WTC11 (cell line): ENCODE measurements at regions not wholly inside any gene's neighbourhood (a gene's known extent, or its start where the extent isn't known, plus 50 kb on each side); places are given as distances from the start of the nearest gene placed in this dataset.

Experiments used
- ATAC-seq: fragments of 200-7000 bp; cut with Tn5 transposase; 2 replicates; pipeline ENCODE4 v1.10.0; 2021; ENCODE audit warnings: mild to moderate bottlenecking, moderate library complexity
- CTCF ChIA-PET: fragments of 300-600 bp; sonication (Branson Sonifier 250); formaldehyde crosslinking; loops from one replicate; lab custom pipeline; 2021; ENCODE audit warnings: antibody characterized with exemption; lab: Charles Lee
- POLR2A ChIA-PET: fragments of 350-600 bp; sonication (Branson Sonifier 250); formaldehyde crosslinking; loops from one replicate; lab custom pipeline; 2021; ENCODE audit warnings: antibody characterized with exemption; lab: Charles Lee
- DNase-seq: peaks from one replicate; pipeline ENCODE4 v3.0.0; 2021; ENCODE audit warnings: low spot score
- H3K27ac Mint-ChIP-seq: 2 replicates; pipeline ENCODE4 v1.8.0; 2021; ENCODE audit warnings: mixed read lengths
- H3K27me3 Mint-ChIP-seq: 2 replicates; pipeline ENCODE4 v1.8.0; 2021; ENCODE audit warnings: low read depth, mild to moderate bottlenecking, moderate library complexity, mixed read lengths
- H3K36me3 Mint-ChIP-seq: 2 replicates; pipeline ENCODE4 v1.8.0; 2021; ENCODE audit warnings: mixed read lengths
- H3K4me1 Mint-ChIP-seq: 2 replicates; pipeline ENCODE4 v1.8.0; 2022; ENCODE audit warnings: mixed read lengths
- H3K4me3 Mint-ChIP-seq: 2 replicates; pipeline ENCODE4 v1.8.0; 2021; ENCODE audit warnings: mild to moderate bottlenecking, moderate library complexity, mixed read lengths
- H3K9me3 Mint-ChIP-seq: 2 replicates; pipeline ENCODE4 v1.8.0; 2021; ENCODE audit warnings: mixed read lengths
- GTF2I ChIP-seq: fragments of 250-450 bp; sonication (Bioruptor Pico); conservative IDR thresholded peaks from 2 replicates; pipeline ENCODE4 v1.4.0; 2021; ENCODE audit warnings: mild to moderate bottlenecking
- IRF2 ChIP-seq: sonication (generic); formaldehyde crosslinking; IDR thresholded peaks from 2 replicates; pipeline ENCODE4 v1.8.0; 2022; ENCODE audit warnings: low read depth, missing genetic modification reagents, borderline replicate concordance
- JAZF1 ChIP-seq: fragments of 250-450 bp; sonication (Bioruptor Pico); IDR thresholded peaks from 2 replicates; pipeline ENCODE4 v1.9.0; 2021; ENCODE audit warnings: moderate library complexity, mild to moderate bottlenecking, inconsistent platforms
- MYBL2 ChIP-seq: sonication (generic); formaldehyde crosslinking; IDR thresholded peaks from 2 replicates; pipeline ENCODE4 v1.8.1; 2023; ENCODE audit warnings: mild to moderate bottlenecking, moderate library complexity, missing genetic modification reagents
- NFYB ChIP-seq: sonication (generic); formaldehyde crosslinking; conservative IDR thresholded peaks from 2 replicates; pipeline ENCODE4 v1.8.0; 2022; ENCODE audit warnings: low read depth, missing genetic modification reagents
- RELA ChIP-seq: sonication (generic); formaldehyde crosslinking; IDR thresholded peaks from 2 replicates; pipeline ENCODE4 v1.8.1; 2022; ENCODE audit warnings: missing genetic modification reagents, mild to moderate bottlenecking, borderline replicate concordance
- SMAD4 ChIP-seq: sonication (generic); formaldehyde crosslinking; IDR thresholded peaks from 2 replicates; pipeline ENCODE4 v1.8.0; 2022; ENCODE audit warnings: mild to moderate bottlenecking, missing genetic modification reagents
- TCF7 ChIP-seq: sonication (generic); formaldehyde crosslinking; IDR thresholded peaks from 2 replicates; pipeline ENCODE4 v1.8.0; 2022; ENCODE audit warnings: mild to moderate bottlenecking, low read depth, missing genetic modification reagents, moderate library complexity
- ZNF121 ChIP-seq: sonication (generic); formaldehyde crosslinking; IDR thresholded peaks from 2 replicates; pipeline ENCODE4 v1.8.0; 2023; ENCODE audit warnings: missing genetic modification reagents
- ZNF219 ChIP-seq: sonication (generic); formaldehyde crosslinking; IDR thresholded peaks from 2 replicates; pipeline ENCODE4 v1.8.0; 2023; ENCODE audit warnings: missing genetic modification reagents, mild to moderate bottlenecking, borderline replicate concordance
- ZNF671 ChIP-seq: fragments of 250-450 bp; sonication (Bioruptor Pico); IDR thresholded peaks from 2 replicates; pipeline ENCODE4 v1.8.0; 2021; ENCODE audit warnings: mild to moderate bottlenecking
- TF ChIP-seq, protein P1 (sequence below): sonication (generic); formaldehyde crosslinking; IDR thresholded peaks from 2 replicates; pipeline ENCODE4 v1.8.0; 2022; ENCODE audit warnings: mild to moderate bottlenecking, missing genetic modification reagents
- TF ChIP-seq, protein P2 (sequence below): sonication (generic); formaldehyde crosslinking; IDR thresholded peaks from 2 replicates; pipeline ENCODE4 v1.8.1; 2022; ENCODE audit warnings: mild to moderate bottlenecking, moderate library complexity, missing genetic modification reagents
- TF ChIP-seq, protein P3 (sequence below): fragments of 250-450 bp; sonication (Bioruptor Pico); IDR thresholded peaks from 2 replicates; pipeline ENCODE4 v1.8.0; 2021; ENCODE audit warnings: mild to moderate bottlenecking
- TF ChIP-seq, protein P4 (sequence below): sonication (generic); formaldehyde crosslinking; IDR thresholded peaks from 2 replicates; pipeline ENCODE4 v1.8.0; 2022; ENCODE audit warnings: mild to moderate bottlenecking, missing genetic modification reagents
- TF ChIP-seq, protein P5 (sequence below): fragments of 250-450 bp; sonication (Bioruptor Pico); IDR thresholded peaks from 2 replicates; pipeline ENCODE4 v1.9.0; 2021; ENCODE audit warnings: mild to moderate bottlenecking
- TF ChIP-seq, protein P6 (sequence below): sonication (generic); formaldehyde crosslinking; IDR thresholded peaks from 2 replicates; pipeline ENCODE4 v1.8.0; 2023; ENCODE audit warnings: missing genetic modification reagents
- TF ChIP-seq, protein P7 (sequence below): sonication (generic); formaldehyde crosslinking; IDR thresholded peaks from 2 replicates; pipeline ENCODE4 v1.8.1; 2023; ENCODE audit warnings: mild to moderate bottlenecking, missing genetic modification reagents
- TF ChIP-seq, protein P8 (sequence below): fragments of 250-450 bp; sonication (Bioruptor Pico); IDR thresholded peaks from 2 replicates; pipeline ENCODE4 v2.1.2; 2022; ENCODE audit warnings: mild to moderate bottlenecking, moderate library complexity

DNA sequence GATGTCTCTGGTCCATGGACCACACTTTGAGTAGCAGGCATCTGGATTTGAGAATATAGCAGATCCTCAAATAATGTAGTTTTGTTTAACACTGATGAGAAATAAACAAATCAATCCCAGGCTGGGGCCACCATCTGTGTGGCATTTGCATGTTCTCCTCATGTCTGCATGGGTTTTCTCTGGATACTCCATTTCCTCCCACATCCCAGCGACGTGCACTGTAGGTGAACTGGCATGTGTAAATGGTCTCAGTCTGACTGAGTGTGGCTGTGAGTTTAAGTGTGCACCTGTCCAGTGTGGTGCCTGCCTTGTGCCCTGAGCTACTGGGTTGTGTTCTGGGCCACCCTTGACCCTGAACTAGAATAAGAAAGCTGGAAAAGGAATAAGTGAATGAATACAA lies 66.3 kb upstream of the NANOGP8 start:
- H3K4me3 Mint-ChIP-seq = no peak overlapping the region
- H3K27ac Mint-ChIP-seq = peak overlapping the region; percentile 66; the same call in 1 of the 2 replicates
- ATAC-seq = no peak
- H3K36me3 Mint-ChIP-seq = no peaks in the 10 kb centered on the region
- no peaks in the 10 kb centered on the region for H3K27me3 Mint-ChIP-seq
- POLR2A ChIA-PET = no interaction called here
- CTCF ChIA-PET = no interaction called here
- DNase-seq = no peak
- TF ChIP-seq NFYB (CRISPR knock-in tag) (no peak), RELA (CRISPR knock-in tag) (no peak), IRF2 (CRISPR knock-in tag) (no peak)
- TF ChIP-seq, protein P1, sequence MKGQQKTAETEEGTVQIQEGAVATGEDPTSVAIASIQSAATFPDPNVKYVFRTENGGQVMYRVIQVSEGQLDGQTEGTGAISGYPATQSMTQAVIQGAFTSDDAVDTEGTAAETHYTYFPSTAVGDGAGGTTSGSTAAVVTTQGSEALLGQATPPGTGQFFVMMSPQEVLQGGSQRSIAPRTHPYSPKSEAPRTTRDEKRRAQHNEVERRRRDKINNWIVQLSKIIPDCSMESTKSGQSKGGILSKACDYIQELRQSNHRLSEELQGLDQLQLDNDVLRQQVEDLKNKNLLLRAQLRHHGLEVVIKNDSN = no peak
- TF ChIP-seq, protein P2, sequence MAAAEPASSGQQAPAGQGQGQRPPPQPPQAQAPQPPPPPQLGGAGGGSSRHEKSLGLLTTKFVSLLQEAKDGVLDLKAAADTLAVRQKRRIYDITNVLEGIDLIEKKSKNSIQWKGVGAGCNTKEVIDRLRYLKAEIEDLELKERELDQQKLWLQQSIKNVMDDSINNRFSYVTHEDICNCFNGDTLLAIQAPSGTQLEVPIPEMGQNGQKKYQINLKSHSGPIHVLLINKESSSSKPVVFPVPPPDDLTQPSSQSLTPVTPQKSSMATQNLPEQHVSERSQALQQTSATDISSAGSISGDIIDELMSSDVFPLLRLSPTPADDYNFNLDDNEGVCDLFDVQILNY (CRISPR knock-in tag) = no peak
- TF ChIP-seq, protein P3, sequence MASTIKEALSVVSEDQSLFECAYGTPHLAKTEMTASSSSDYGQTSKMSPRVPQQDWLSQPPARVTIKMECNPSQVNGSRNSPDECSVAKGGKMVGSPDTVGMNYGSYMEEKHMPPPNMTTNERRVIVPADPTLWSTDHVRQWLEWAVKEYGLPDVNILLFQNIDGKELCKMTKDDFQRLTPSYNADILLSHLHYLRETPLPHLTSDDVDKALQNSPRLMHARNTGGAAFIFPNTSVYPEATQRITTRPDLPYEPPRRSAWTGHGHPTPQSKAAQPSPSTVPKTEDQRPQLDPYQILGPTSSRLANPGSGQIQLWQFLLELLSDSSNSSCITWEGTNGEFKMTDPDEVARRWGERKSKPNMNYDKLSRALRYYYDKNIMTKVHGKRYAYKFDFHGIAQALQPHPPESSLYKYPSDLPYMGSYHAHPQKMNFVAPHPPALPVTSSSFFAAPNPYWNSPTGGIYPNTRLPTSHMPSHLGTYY (CRISPR knock-in tag) = no peak
- TF ChIP-seq, protein P4, sequence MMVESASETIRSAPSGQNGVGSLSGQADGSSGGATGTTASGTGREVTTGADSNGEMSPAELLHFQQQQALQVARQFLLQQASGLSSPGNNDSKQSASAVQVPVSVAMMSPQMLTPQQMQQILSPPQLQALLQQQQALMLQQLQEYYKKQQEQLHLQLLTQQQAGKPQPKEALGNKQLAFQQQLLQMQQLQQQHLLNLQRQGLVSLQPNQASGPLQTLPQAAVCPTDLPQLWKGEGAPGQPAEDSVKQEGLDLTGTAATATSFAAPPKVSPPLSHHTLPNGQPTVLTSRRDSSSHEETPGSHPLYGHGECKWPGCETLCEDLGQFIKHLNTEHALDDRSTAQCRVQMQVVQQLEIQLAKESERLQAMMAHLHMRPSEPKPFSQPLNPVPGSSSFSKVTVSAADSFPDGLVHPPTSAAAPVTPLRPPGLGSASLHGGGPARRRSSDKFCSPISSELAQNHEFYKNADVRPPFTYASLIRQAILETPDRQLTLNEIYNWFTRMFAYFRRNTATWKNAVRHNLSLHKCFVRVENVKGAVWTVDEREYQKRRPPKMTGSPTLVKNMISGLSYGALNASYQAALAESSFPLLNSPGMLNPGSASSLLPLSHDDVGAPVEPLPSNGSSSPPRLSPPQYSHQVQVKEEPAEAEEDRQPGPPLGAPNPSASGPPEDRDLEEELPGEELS (CRISPR knock-in tag) = no peak
- H3K4me1 Mint-ChIP-seq = peaks cover 7% of the 10 kb centered on the region; the same call in 1 of the 2 replicates
- H3K9me3 Mint-ChIP-seq = no peaks in the 10 kb centered on the region

DNA sequence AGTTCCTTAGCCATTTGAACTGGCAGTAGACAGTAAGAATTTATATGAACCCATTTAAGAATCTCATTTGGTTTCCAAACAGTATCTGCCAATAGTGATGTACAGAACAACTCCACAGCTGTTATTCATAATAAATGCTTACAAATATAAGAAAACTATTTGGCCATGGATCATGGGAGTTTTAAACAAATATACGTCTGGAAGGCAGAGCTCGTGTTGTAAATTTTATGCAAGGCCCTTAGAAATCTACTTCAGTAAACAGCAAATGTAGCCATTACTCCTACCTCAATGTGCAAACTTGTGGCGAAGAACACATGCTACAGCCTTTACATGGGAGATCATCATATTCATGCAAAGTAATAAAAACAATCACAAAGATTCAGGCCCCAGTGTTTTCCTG lies 65.3 kb upstream of the NANOGP8 start:
- ATAC-seq (no peak), DNase-seq (no peak)
- ChIA-PET POLR2A (no interaction called here), CTCF (no interaction called here)
- no peaks in the 10 kb centered on the region for H3K27me3 Mint-ChIP-seq
- H3K9me3 Mint-ChIP-seq = no peaks in the 10 kb centered on the region
- H3K4me3 Mint-ChIP-seq = no peak overlapping the region
- H3K27ac Mint-ChIP-seq = no peak overlapping the region
- no peaks in the 10 kb centered on the region for H3K36me3 Mint-ChIP-seq
- peaks cover 7% of the 10 kb centered on the region; the same call in 1 of the 2 replicates for H3K4me1 Mint-ChIP-seq
- TF ChIP-seq ZNF219 (CRISPR knock-in tag) = no peak
- no peak for TF ChIP-seq TCF7 (CRISPR knock-in tag)
- TF ChIP-seq GTF2I (CRISPR knock-in tag) = no peak
- TF ChIP-seq, protein P3 (CRISPR knock-in tag) = no peak
- no peak for TF ChIP-seq MYBL2
- no peak for TF ChIP-seq ZNF671 (CRISPR knock-in tag)

DNA sequence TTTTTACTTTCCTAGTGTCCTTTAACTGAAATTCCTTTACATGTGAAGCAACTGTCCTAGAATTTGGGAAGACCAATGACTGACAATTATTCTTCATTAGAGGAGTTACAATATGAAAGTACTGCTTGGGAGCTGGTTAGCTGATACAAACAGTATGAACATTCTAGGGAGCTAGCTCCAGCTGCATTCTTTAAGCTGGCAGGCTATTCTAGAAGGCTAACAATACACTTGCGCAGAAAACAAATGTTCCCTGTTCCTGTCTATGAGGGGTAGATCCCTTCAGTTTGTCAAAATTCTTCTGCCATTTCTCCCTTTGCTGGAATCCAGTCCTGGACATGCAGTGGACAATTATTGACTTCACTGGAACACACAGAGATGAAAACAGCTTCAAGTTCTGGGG lies 60.2 kb upstream of the NANOGP8 start:
- DNase-seq (no peak), ATAC-seq (no peak)
- no peaks in the 10 kb centered on the region for H3K9me3 Mint-ChIP-seq
- no peak overlapping the region for H3K27ac Mint-ChIP-seq
- no peaks in the 10 kb centered on the region for H3K27me3 Mint-ChIP-seq
- no peak overlapping the region for H3K4me3 Mint-ChIP-seq
- CTCF ChIA-PET = interaction anchor here (0.6 kb wide), 1 partner anchor 299 kb away, joined by 3 read pairs; no protein-coding TSS in a partner anchor
- peaks cover 14% of the 10 kb centered on the region for H3K4me1 Mint-ChIP-seq
- POLR2A ChIA-PET = no interaction called here
- no peaks in the 10 kb centered on the region for H3K36me3 Mint-ChIP-seq
- TF ChIP-seq, protein P5, sequence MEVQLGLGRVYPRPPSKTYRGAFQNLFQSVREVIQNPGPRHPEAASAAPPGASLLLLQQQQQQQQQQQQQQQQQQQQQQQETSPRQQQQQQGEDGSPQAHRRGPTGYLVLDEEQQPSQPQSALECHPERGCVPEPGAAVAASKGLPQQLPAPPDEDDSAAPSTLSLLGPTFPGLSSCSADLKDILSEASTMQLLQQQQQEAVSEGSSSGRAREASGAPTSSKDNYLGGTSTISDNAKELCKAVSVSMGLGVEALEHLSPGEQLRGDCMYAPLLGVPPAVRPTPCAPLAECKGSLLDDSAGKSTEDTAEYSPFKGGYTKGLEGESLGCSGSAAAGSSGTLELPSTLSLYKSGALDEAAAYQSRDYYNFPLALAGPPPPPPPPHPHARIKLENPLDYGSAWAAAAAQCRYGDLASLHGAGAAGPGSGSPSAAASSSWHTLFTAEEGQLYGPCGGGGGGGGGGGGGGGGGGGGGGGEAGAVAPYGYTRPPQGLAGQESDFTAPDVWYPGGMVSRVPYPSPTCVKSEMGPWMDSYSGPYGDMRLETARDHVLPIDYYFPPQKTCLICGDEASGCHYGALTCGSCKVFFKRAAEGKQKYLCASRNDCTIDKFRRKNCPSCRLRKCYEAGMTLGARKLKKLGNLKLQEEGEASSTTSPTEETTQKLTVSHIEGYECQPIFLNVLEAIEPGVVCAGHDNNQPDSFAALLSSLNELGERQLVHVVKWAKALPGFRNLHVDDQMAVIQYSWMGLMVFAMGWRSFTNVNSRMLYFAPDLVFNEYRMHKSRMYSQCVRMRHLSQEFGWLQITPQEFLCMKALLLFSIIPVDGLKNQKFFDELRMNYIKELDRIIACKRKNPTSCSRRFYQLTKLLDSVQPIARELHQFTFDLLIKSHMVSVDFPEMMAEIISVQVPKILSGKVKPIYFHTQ (CRISPR knock-in tag) = no peak
- TF ChIP-seq MYBL2 (no peak), JAZF1 (no peak), ZNF121 (CRISPR knock-in tag) (no peak), SMAD4 (no peak)
- TF ChIP-seq, protein P6, sequence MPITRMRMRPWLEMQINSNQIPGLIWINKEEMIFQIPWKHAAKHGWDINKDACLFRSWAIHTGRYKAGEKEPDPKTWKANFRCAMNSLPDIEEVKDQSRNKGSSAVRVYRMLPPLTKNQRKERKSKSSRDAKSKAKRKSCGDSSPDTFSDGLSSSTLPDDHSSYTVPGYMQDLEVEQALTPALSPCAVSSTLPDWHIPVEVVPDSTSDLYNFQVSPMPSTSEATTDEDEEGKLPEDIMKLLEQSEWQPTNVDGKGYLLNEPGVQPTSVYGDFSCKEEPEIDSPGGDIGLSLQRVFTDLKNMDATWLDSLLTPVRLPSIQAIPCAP = no peak
- TF ChIP-seq, protein P7, sequence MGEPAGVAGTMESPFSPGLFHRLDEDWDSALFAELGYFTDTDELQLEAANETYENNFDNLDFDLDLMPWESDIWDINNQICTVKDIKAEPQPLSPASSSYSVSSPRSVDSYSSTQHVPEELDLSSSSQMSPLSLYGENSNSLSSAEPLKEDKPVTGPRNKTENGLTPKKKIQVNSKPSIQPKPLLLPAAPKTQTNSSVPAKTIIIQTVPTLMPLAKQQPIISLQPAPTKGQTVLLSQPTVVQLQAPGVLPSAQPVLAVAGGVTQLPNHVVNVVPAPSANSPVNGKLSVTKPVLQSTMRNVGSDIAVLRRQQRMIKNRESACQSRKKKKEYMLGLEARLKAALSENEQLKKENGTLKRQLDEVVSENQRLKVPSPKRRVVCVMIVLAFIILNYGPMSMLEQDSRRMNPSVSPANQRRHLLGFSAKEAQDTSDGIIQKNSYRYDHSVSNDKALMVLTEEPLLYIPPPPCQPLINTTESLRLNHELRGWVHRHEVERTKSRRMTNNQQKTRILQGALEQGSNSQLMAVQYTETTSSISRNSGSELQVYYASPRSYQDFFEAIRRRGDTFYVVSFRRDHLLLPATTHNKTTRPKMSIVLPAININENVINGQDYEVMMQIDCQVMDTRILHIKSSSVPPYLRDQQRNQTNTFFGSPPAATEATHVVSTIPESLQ (CRISPR knock-in tag) = no peak
- TF ChIP-seq, protein P8, sequence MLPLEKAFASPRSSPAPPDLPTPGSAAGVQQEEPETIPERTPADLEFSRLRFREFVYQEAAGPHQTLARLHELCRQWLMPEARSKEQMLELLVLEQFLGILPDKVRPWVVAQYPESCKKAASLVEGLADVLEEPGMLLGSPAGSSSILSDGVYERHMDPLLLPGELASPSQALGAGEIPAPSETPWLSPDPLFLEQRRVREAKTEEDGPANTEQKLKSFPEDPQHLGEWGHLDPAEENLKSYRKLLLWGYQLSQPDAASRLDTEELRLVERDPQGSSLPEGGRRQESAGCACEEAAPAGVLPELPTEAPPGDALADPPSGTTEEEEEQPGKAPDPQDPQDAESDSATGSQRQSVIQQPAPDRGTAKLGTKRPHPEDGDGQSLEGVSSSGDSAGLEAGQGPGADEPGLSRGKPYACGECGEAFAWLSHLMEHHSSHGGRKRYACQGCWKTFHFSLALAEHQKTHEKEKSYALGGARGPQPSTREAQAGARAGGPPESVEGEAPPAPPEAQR (CRISPR knock-in tag) = no peak
